K562 (cell line): ENCODE measurements at regions not wholly inside any gene's neighbourhood (a gene's known extent, or its start where the extent isn't known, plus 50 kb on each side); places are given as distances from the start of the nearest gene placed in this dataset.

ENCODE experiments used
- ATAC-seq: fragments of 200-7000 bp; cut with Tn5 transposase; 3 replicates; pipeline ENCODE4 v1.9.1; 2020; ENCODE audit warnings: moderate library complexity
- BruUV-seq: library from RNA; stranded (reverse); fragments of 400-500 nt; replicated peaks from 2 replicates; lab custom pipeline; 2021; lab: Mats Ljungman, UMichigan
- CTCF ChIA-PET: fragments of 300-600 bp; formaldehyde crosslinking; extraction: SDS; loops from one replicate; lab custom pipeline; 2021; ENCODE audit warnings: low intra/inter-chr PET ratio; lab: Yijun Ruan, JAX
- POLR2A ChIA-PET: fragments of 300-600, 350-650 bp; sonication (Branson Sonifier 250); formaldehyde crosslinking; extraction: SDS; loops from one replicate; lab custom pipeline; 2021; ENCODE audit warnings: antibody characterized with exemption, inconsistent platforms; lab: Yijun Ruan, JAX
- DNase-seq, 4 experiments: peaks; one replicate each; pipeline versions ENCODE4 v3.0.0 to v3.0.0-alpha.2; 2011 to 2018; ENCODE audit warnings: low spot score in 3 of 4, mixed read lengths in 3 of 4; ENCODE audit errors: extremely low read depth in 1 of 4
- FAIRE-seq: peaks from 2 replicates; lab custom pipeline; 2011; peaks lifted over from hg19 to GRCh38; lab: Jason Lieb, UNC
- H2AFZ ChIP-seq: 2 replicates; pipeline ENCODE4 v1.6.0; 2011; ENCODE audit warnings: low read depth, low read length, control low read depth, inconsistent platforms
- H3K27ac ChIP-seq: fragments of 200-600 bp; 3 replicates; pipeline ENCODE4 v1.8.0; 2011; ENCODE audit warnings: low read depth, mild to moderate bottlenecking, control low read depth, inconsistent platforms, low read length, moderate library complexity, mixed read lengths; ENCODE audit errors: extremely low read depth
- H3K27me3 ChIP-seq, 2 experiments: fragments of 300-600 bp in 1 of 2; 2 replicates in 1 of 2; 3 replicates in 1 of 2; pipeline versions ENCODE4 v1.6.0 to v1.8.0; 2011; ENCODE audit warnings: inconsistent platforms in 2 of 2, low read length in 2 of 2, mild to moderate bottlenecking in 1 of 2, mixed read lengths in 1 of 2, moderate library complexity in 1 of 2; ENCODE audit not compliant: control insufficient read depth in 2 of 2, insufficient read depth in 2 of 2
- H3K36me3 ChIP-seq: fragments of 300-600 bp; 3 replicates; pipeline ENCODE4 v1.8.0; 2011; ENCODE audit warnings: mild to moderate bottlenecking, low read length, inconsistent platforms; ENCODE audit not compliant: control insufficient read depth, insufficient read depth
- H3K4me1 ChIP-seq, 2 experiments: fragments of 200-600 bp in 1 of 2; replicated peaks in 1 of 2; 2 replicates in 1 of 2; 3 replicates in 1 of 2; pipeline versions ENCODE4 v1.5.1 to v1.8.0; 2011; ENCODE audit warnings: inconsistent platforms in 2 of 2, low read length in 2 of 2, mild to moderate bottlenecking in 1 of 2, mixed read lengths in 1 of 2, moderate library complexity in 1 of 2; ENCODE audit not compliant: control insufficient read depth in 2 of 2, insufficient read depth in 2 of 2
- H3K4me2 ChIP-seq: 2 replicates; pipeline ENCODE4 v1.6.1; 2011; ENCODE audit warnings: low read length, control low read depth, inconsistent platforms, mixed read lengths; ENCODE audit not compliant: insufficient read depth
- H3K4me3 ChIP-seq: fragments of 200-600 bp; sonication (generic), shearing (Covaris generic); 2 replicates; pipeline ENCODE4 v1.5.1; 2016; ENCODE audit warnings: control low read depth, inconsistent platforms
- H3K79me2 ChIP-seq: fragments of 200-600 bp; 3 replicates; pipeline ENCODE4 v1.8.0; 2011; ENCODE audit warnings: low read length, inconsistent platforms; ENCODE audit not compliant: control insufficient read depth, insufficient read depth
- H3K9ac ChIP-seq, 2 experiments: 2 replicates each; pipeline versions ENCODE4 v1.6.0 to v1.6.1; 2011; ENCODE audit warnings: low read depth in 2 of 2, low read length in 2 of 2, control low read depth in 1 of 2, inconsistent platforms in 1 of 2, mild to moderate bottlenecking in 1 of 2, mixed read lengths in 1 of 2; ENCODE audit not compliant: insufficient read depth in 1 of 2
- H3K9me1 ChIP-seq: one replicate; pipeline ENCODE4 v1.6.0; 2011; ENCODE audit warnings: inconsistent platforms, mild to moderate bottlenecking, low read length, moderate library complexity; ENCODE audit not compliant: control insufficient read depth, insufficient read depth
- H3K9me3 ChIP-seq: replicated peaks from 2 replicates; pipeline ENCODE4 v1.5.1; 2011; ENCODE audit warnings: low read depth, low read length, inconsistent platforms; ENCODE audit not compliant: control insufficient read depth, insufficient read depth
- H4K20me1 ChIP-seq: replicated peaks from 2 replicates; pipeline ENCODE4 v1.6.1; 2011; ENCODE audit warnings: low read length, inconsistent platforms, mixed read lengths; ENCODE audit not compliant: control insufficient read depth, insufficient read depth
- CBFA2T3 ChIP-seq: fragments of 450-650 bp; IDR thresholded peaks from 2 replicates; pipeline ENCODE4 v1.6.1; 2017
- CEBPB ChIP-seq: fragments of 450-650 bp; IDR thresholded peaks from 2 replicates; pipeline ENCODE4 v1.6.1; 2016; ENCODE audit warnings: missing genetic modification characterization, missing compliant biosample characterization
- CHD2 ChIP-seq: IDR thresholded peaks from 2 replicates; pipeline ENCODE4 v1.6.1; 2011; ENCODE audit warnings: low read depth, low read length
- ELK1 ChIP-seq: sonication (generic); formaldehyde crosslinking; IDR thresholded peaks from 2 replicates; pipeline ENCODE4 v1.8.1; 2022; ENCODE audit warnings: missing genetic modification reagents
- ESRRA ChIP-seq: fragments of 450-650 bp; IDR thresholded peaks from 2 replicates; pipeline ENCODE4 v1.6.1; 2014; ENCODE audit warnings: low read depth, mild to moderate bottlenecking, moderate library complexity, borderline replicate concordance
- HOXB6 ChIP-seq: fragments of 250-450 bp; sonication (Bioruptor Pico); IDR thresholded peaks from 2 replicates; pipeline ENCODE4 v1.5.1; 2022; ENCODE audit warnings: mild to moderate bottlenecking, borderline replicate concordance
- KLF13 ChIP-seq: fragments of 450-650 bp; IDR thresholded peaks from 2 replicates; pipeline ENCODE4 v1.6.1; 2016; ENCODE audit warnings: missing genetic modification characterization, low read depth, mild to moderate bottlenecking, missing compliant biosample characterization, moderate library complexity, borderline replicate concordance
- MYBL2 ChIP-seq, 2 experiments: fragments of 450-650 bp in 1 of 2; sonication (generic) in 1 of 2; formaldehyde crosslinking in 1 of 2; IDR thresholded peaks; 2 replicates each; pipeline versions ENCODE4 v1.6.1 to v1.8.1; 2017 to 2022; ENCODE audit warnings: borderline replicate concordance in 1 of 2, inconsistent platforms in 1 of 2, low read depth in 1 of 2, mild to moderate bottlenecking in 1 of 2, missing genetic modification reagents in 1 of 2, moderate library complexity in 1 of 2
- NFATC3 ChIP-seq: fragments of 450-650 bp; IDR thresholded peaks from 2 replicates; pipeline ENCODE4 v1.6.1; 2017; ENCODE audit warnings: mild to moderate bottlenecking
- NR0B1 ChIP-seq: fragments of 450-650 bp; IDR thresholded peaks from one replicate; pipeline ENCODE4 v1.6.1; 2018; ENCODE audit warnings: mild to moderate bottlenecking, moderate library complexity; ENCODE audit not compliant: partially characterized antibody
- PKNOX1 ChIP-seq: fragments of 450-650 bp; IDR thresholded peaks from 2 replicates; pipeline ENCODE4 v1.6.1; 2016
- RB1 ChIP-seq: fragments of 450-650 bp; IDR thresholded peaks from 2 replicates; pipeline ENCODE4 v1.6.1; 2017; ENCODE audit warnings: low read depth, mild to moderate bottlenecking
- YBX1 ChIP-seq: fragments of 450-650 bp; IDR thresholded peaks from 2 replicates; pipeline ENCODE4 v1.7.1; 2016; ENCODE audit warnings: mild to moderate bottlenecking
- ZFP91 ChIP-seq: sonication (generic); formaldehyde crosslinking; IDR thresholded peaks from 2 replicates; pipeline ENCODE4 v1.8.0; 2022; ENCODE audit warnings: mild to moderate bottlenecking, missing genetic modification reagents
- ZNF146 ChIP-seq: IDR thresholded peaks from one replicate; pipeline ENCODE4 v1.6.1; 2018; ENCODE audit warnings: missing compliant biosample characterization; ENCODE audit not compliant: unreplicated experiment
- WGBS: fragments of 100-300 bp; shearing (Covaris generic); methylation state at CpG from one replicate; pipeline ENCODE4 v1.1.6; 2016; ENCODE audit warnings: low coverage, mixed read lengths; ENCODE audit not compliant: insufficient coverage; ENCODE audit errors: missing lambda C conversion rate; 5-methylcytosine and 5-hydroxymethylcytosine counted together
- in situ Hi-C: fragments of 300-500 bp; cut with MboI; formaldehyde crosslinking; loops from 4 replicates; pipeline ENCODE4 v1.15.0; 2018; ENCODE audit warnings: inconsistent platforms, mixed read lengths
- intact Hi-C: fragments of 100-400 bp; cut with micrococcal nuclease; formaldehyde crosslinking; loops from 2 replicates; pipeline ENCODE4 v1.14.2; 2022
- TF ChIP-seq, protein P1 (sequence below): fragments of 450-650 bp; formaldehyde crosslinking; IDR thresholded peaks from 2 replicates; pipeline ENCODE4 v1.4.0; 2020; ENCODE audit warnings: mild to moderate bottlenecking, mixed read lengths

GRCh38 chr6:2534406-2535042, 216.2 kb downstream of the MYLK4 start:
- H3K27ac ChIP-seq: no peak overlapping the region
- intact Hi-C loops: no loop called here
- ChIA-PET POLR2A (interaction anchor here (0.5 to 1.0 kb wide), 3 partner anchors 10 to 733 kb away, joined by 3 to 4 read pairs (median 3); no protein-coding TSS in a partner anchor), CTCF (no interaction called here)
- H3K79me2 ChIP-seq: no peaks in the 10 kb centered on the region
- H3K36me3 ChIP-seq: no peaks in the 10 kb centered on the region
- no peaks in the 10 kb centered on the region for H4K20me1 ChIP-seq
- no peak overlapping the region for H3K4me3 ChIP-seq
- no TSS peak for BruUV-seq
- in situ Hi-C loops: no loop called here
- WGBS: 0% methylated on average over 5 of the region's 5 CpGs
- ATAC-seq (no peak), DNase-seq (no peak), FAIRE-seq (no peak)
- H3K27me3 ChIP-seq: peaks cover 6 to 27% of the 10 kb centered on the region in 2 experiments; a peak in 3 of 5 replicates
- no peaks in the 10 kb centered on the region for H3K9me3 ChIP-seq
- no peak overlapping the region for H3K4me2 ChIP-seq
- H3K9me1 ChIP-seq: no peaks in the 10 kb centered on the region
- H3K4me1 ChIP-seq: no peaks in the 10 kb centered on the region
- no peak overlapping the region for H2AFZ ChIP-seq
- H3K9ac ChIP-seq: no peak overlapping the region
- TF ChIP-seq HOXB6 (CRISPR knock-in tag) (no peak), RB1 (no peak), YBX1 (no peak), NFATC3 (no peak), ELK1 (CRISPR knock-in tag) (no peak), MYBL2 (IDR thresholded peaks at IDR 0.05; ENCODE audit: low read depth) (no peak), MYBL2 (CRISPR knock-in tag; IDR thresholded peaks at IDR 0.05; ENCODE audit: borderline replicate concordance) (no peak), PKNOX1 (no peak), CBFA2T3 (no peak), ZNF146 (CRISPR knock-in tag) (no peak), ESRRA (no peak), ZFP91 (CRISPR knock-in tag) (no peak), KLF13 (tag) (no peak), NR0B1 (no peak), CEBPB (no peak), CHD2 (no peak)
- TF ChIP-seq, protein P1, sequence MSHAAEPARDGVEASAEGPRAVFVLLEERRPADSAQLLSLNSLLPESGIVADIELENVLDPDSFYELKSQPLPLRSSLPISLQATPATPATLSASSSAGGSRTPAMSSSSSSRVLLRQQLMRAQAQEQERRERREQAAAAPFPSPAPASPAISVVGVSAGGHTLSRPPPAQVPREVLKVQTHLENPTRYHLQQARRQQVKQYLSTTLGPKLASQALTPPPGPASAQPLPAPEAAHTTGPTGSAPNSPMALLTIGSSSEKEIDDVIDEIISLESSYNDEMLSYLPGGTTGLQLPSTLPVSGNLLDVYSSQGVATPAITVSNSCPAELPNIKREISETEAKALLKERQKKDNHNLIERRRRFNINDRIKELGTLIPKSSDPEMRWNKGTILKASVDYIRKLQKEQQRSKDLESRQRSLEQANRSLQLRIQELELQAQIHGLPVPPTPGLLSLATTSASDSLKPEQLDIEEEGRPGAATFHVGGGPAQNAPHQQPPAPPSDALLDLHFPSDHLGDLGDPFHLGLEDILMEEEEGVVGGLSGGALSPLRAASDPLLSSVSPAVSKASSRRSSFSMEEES: no peak
